ENCODE measurements at regions not wholly inside any gene's neighbourhood (a gene's known extent, or its start where the extent isn't known, plus 50 kb on each side); places are given as distances from the start of the nearest gene placed in this dataset.

GRCh38 chr1:209375097-209375496 is 208.4 kb upstream of the CAMK1G start:
- intact Hi-C loops (cut with DNase I) = no loop called here
- DNase-seq (ENCODE audit: low spot score) = no peak

DNA sequence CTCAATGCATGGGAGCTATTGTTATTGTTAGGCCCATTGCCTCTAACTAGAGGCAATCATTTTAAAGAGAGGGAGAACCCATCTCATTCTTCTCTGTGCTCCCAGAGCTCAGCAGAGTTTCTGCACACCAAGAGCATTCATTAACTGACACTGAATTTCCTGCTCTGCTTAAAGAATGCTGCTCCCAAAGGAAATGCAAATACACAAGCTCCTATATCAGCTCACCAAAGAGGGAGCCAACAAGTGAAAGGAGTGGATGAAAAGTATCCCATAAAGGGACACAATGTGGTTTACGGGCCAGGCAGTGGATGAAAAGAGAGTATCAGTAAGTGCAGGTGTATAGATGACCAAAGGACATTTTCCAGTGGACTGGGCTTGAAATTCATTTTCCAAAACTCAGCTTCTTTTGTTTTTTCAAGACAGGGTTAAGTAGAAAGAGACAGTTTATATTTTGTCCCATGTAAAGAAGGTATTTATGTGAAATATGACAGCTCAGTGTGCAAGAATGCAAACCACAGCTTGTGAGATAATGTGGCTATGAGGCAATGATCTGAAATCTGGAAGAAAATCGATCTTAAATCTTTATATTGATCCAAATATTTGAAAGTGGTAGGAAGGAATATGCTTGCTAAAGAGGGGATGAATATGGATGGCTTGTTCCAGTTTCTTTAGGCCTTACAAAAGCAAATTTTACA is 207.7 kb upstream of the CAMK1G start:
- no peak for DNase-seq (ENCODE audit: low spot score)
- intact Hi-C loops (cut with DNase I) = no loop called here

GRCh38 chr1:209376774-209377173 is 206.7 kb upstream of the CAMK1G start:
- no peak for DNase-seq (ENCODE audit: low spot score)
- intact Hi-C loops (cut with DNase I) = no loop called here

DNA sequence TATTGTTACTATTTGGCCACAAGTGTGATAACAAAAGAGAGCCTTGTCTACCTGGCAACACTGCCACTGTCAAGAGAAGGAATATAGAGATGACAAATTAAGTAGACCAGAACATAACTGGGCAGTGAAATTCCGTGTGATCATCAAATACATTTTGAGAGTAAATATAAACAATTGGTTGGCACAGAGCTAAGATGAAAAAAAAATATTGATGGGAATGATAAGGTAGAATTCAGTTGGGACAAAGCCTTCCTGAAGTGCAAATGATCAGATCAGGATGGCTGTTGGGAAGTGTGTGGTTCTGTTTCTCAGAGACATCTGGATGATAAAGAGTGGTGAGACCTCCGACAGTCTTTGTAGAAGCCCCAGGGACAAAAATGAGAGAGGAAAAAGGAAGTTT is 205.5 kb upstream of the CAMK1G start:
- intact Hi-C loops (cut with DNase I) = no loop called here
- DNase-seq (ENCODE audit: low spot score) = no peak

DNA sequence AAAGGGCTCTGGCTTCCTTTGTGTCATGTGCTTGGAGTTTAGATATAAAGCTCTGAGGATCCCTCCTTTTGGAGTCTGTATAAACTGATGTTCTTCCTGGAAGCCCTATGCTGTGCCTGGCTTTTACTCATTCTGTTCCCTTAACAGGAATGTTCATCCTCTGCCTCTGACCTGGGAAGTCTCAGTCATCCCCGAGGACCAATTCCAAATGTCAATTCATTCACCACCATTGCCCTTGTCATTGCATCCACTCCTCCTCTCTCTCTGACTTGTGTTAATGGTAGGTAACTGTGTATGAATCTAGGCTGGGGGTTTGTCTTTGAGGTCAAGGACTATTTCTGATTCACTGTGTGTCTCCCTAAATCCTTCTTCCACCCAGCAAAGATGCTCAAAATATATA is 204.2 kb upstream of the CAMK1G start:
- no peak for DNase-seq (ENCODE audit: low spot score)
- intact Hi-C loops (cut with DNase I) = no loop called here

- DNase-seq (ENCODE audit: low spot score) = no peak
- intact Hi-C loops (cut with DNase I) = no loop called here
Observed at GRCh38 chr1:209380420-209380819, 203.1 kb upstream of the CAMK1G start.

DNA sequence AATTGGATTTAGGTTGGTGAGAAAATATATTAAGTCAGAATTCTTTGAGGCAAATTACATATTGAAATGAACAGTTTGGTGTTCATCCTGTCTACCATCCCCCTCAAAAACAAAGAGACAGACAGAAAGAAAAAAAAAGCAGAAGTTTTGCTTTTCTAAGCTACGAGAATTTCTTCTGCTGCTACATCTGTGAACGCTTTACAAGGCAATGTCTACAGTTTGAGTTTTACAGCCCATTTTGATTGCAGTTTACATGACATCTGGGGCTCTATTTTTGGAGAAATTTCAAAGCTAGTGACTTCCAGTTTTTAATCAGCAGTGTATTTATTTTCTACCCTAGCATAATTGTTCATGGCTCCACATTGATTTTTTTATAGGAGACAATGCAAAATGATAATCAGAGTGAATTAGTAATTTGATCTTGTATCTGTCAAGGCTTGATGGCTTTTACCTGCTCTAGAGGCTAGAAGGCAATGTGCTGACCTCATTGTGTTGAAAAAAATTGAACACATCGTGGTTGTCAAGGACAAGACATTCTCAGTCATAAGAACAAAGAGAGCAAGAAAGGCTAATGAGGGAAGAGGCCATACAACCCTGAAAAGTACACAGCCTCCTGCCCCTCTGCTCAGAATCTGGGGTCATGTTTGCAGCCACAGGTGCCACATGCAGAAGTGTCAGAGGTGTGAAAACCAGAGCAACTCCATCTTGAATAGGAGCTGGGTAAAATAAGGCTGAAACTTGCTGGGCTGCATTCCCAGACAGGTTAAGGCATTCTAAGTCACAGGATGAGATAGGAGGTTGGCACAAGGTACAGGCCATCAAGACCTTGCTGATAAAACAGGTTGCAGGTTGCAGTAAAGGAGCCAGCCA is 201.0 kb upstream of the CAMK1G start:
- no peak for DNase-seq (ENCODE audit: low spot score)
- intact Hi-C loops (cut with DNase I) = no loop called here

DNA sequence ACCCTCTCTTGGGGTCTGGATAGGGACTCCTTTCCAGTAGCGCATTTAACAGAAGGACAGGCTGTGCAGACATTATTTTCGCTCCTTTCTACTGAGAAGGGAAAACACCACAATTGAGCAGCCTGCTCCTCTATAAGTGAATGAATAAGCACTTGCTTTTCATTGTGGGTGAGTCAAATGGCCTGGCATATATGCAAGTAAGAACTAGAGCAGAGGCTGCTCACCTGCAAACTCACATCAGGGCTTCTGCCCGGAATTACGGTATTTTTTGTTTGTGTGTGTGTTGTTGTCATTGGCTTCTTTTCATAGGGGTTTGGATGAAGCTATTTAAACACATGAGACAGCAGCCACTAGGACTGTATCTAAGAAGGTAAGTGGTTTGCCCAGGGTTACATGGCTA is 200.1 kb upstream of the CAMK1G start:
- no peak for DNase-seq (ENCODE audit: low spot score)
- intact Hi-C loops (cut with DNase I) = no loop called here

DNA sequence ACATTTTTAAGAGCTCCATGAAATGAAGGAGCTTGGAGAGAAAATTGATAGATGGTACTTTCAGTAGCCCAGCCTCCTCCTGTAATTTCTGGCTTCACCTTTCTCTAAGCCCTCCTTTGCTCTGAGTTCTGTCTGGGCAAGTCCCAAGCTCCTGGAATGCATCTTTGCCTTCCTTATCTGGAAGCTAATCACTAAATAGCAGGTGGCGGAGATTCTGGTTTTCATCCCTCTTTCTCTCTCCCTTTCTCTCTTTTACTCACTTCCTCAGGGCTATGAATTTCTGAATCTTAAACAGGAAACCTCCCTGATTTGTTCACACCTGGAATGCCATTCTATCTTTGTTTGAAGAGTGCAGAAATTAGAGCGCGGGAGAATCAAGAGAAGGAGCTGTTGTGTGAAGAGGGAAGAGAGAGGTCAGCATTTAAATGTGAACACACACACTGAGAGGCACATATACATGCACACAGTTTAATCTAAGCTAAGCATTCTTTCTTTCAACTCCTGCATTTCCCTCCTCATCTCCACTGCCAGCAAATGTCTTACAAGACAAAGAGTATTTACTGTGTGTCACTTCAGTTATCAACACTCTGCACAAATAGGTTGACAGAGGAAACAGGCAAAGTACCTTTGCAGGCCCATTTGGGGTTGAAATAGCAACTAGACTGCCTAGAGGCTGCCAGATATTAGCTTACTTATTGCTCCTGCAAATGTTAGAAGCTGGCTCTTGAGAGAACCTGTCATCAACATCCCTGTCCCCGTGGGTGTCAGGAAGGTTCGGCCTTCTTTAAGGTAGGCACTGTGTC is 199.4 kb upstream of the CAMK1G start:
- intact Hi-C loops (cut with DNase I) = no loop called here
- no peak for DNase-seq (ENCODE audit: low spot score)

DNA sequence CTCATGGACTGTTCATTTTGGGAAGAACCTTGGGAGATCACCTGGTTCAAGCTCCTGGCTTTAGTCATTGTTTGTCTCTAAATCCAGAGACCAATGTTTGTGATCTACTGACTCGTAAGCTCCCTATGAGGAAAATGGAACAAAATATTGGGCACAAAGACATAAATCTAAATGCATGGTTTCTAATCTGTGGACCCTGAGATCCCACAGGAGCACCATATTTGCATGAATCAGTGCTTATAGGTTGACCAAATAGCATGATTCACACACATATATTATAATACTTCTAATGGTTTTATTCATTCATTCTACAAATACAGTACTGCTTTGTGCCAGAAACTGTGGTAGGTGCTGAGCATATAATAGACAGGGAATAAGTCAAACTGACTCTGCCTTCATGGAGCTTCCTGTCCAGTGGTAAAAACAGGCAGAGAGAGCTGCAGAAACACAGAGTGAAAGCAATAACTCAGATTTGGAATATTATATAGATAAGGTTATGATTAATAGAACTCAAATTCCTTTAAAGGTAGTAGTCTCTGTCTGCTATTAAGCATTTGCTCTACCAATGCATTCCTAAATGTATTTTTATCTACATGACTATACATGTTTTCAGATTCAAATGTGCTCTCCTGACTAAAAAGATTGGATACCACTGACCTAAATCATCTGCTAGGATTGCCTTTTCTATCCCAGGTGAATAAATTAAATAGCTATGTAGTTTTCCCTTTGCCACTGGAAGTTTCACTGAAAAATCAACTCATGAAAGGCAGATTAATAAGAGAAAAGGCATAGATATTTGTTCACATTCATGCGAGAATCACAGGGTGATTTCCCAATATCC is 198.6 kb upstream of the CAMK1G start:
- intact Hi-C loops (cut with DNase I) = no loop called here
- no peak for DNase-seq (ENCODE audit: low spot score)

DNA sequence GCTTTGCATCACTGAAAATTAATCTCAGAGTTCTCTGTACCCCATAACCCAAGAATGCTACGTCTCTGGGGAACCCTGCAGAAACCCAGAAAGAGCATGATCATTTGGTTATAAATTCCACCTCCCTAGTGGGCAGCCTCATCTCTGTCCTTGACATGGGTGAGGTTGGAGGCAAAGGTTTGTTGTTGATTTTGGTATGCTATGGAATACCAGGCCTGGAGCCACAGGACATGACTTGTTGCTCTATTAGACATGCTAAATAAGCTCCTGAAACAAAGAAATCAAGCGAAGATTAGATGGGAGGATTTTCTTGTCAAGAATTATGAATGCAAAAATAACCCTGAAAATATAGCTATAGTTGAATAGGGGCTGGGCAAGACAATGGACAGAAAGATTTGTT is 197.4 kb upstream of the CAMK1G start:
- intact Hi-C loops (cut with DNase I) = no loop called here

GRCh38 chr1:209387271-209387968 is 196.1 kb upstream of the CAMK1G start:
- intact Hi-C loops (cut with DNase I) = no loop called here
- no peak for DNase-seq (ENCODE audit: low spot score)

More for the DNA sequence above, 197.4 kb upstream of the CAMK1G start:
- no peak for DNase-seq (ENCODE audit: low spot score)

DNA sequence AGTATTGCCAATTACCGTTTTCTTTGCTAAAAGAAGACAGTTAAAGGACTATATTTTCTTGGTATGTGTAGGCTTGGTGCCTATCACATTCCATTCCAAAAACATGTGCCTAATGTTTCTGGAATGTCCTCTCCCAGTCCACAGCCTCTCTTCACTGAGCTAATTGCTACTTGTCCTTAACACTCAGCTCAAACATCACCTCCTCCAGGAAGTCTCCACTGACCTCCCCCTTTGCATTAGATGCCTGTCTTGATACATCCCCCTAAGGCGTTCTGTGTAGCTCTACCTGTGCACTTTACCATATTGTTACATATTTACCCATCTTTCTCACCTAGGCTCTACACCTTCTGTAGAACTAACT is 195.6 kb upstream of the CAMK1G start:
- DNase-seq (ENCODE audit: low spot score) = no peak
- intact Hi-C loops (cut with DNase I) = no loop called here

- no peak for DNase-seq (ENCODE audit: low spot score)
- intact Hi-C loops (cut with DNase I) = no loop called here
Observed at GRCh38 chr1:209388358-209388757, 195.2 kb upstream of the CAMK1G start.

GRCh38 chr1:209389258-209389657 is 194.3 kb upstream of the CAMK1G start:
- intact Hi-C loops (cut with DNase I) = no loop called here
- DNase-seq (ENCODE audit: low spot score) = no peak

DNA sequence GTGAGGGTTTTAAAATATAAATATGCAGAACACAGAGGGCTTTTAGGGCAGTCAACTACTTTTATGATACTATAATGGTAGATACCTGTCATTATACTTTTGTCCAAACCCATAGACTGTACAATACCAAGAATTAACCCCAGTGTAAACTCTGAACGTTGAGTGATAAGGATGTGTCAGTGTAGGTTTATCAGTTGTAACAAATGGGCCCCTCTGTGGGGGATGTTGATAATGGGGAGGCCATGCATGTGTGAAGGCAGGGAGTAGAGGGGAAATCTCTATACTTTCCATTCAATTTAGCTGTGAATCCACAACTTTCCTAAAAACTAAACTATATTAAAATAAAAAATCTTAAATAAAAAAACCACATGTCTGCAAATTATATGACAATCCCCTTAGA is 193.5 kb upstream of the CAMK1G start:
- intact Hi-C loops (cut with DNase I) = no loop called here
- no peak for DNase-seq (ENCODE audit: low spot score)

GRCh38 chr1:209390764-209391163 is 192.8 kb upstream of the CAMK1G start:
- intact Hi-C loops (cut with DNase I) = no loop called here
- no peak for DNase-seq (ENCODE audit: low spot score)

GRCh38 chr1:209391792-209392191 is 191.7 kb upstream of the CAMK1G start:
- intact Hi-C loops (cut with DNase I) = no loop called here
- no peak for DNase-seq (ENCODE audit: low spot score)

GRCh38 chr1:209395169-209395568 is 188.3 kb upstream of the CAMK1G start:
- intact Hi-C loops (cut with DNase I) = no loop called here
- no peak for DNase-seq (ENCODE audit: low spot score)

Data from cardiac septum (tissue), 1 donor.